Skin of body (tissue), 1 donor: ENCODE measurements at regions not wholly inside any gene's neighbourhood (a gene's known extent, or its start where the extent isn't known, plus 50 kb on each side); places are given as distances from the start of the nearest gene placed in this dataset.
"Not testable (repeated sequence)": the region's sequence is repeated elsewhere in the genome, so short reads cannot be mapped to it uniquely, and the experiment has no call there.

Source experiments
- DNase-seq: peaks from one replicate; lab custom pipeline; 2025; lab: John Stamatoyannopoulos, UW

DNA sequence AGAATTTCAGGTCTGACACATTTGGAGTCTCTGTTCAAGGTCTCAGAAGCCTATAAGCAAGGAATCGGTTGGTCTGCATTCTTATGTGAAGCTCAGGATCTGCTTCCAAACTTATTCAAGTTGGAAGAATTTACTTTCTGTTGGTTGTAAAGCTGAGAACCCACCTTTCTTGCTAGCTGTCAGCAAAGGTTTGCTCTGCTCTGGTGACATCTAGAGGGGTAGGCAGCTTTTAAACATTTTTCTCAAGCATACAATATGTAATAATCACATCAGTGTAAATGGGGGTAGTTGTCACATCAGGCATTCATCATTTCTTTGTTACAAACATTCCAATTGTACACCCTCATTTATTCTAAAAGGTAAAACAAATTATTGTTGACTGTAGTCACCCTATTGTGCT is 935.2 kb downstream of the TRAM1L1 start:
- no peak for DNase-seq

DNA sequence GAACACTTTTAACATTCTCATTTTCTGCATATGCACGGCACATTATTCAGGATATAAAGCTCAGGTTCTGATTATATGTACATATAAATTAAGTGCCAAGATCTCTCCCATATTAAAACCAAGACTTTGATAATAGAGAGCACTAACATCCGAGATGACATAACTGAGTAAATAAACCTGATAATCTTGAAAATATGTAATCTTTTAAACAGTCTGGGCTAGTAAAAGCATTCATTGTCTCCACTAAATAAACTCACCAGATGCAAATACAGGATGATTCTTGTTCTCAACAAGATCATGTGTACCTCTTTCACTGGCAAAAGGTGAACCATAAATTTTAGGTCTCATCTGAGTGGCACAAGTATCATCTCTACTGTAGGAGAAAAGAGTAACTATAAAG is 942.2 kb downstream of the TRAM1L1 start:
- no peak for DNase-seq

DNA sequence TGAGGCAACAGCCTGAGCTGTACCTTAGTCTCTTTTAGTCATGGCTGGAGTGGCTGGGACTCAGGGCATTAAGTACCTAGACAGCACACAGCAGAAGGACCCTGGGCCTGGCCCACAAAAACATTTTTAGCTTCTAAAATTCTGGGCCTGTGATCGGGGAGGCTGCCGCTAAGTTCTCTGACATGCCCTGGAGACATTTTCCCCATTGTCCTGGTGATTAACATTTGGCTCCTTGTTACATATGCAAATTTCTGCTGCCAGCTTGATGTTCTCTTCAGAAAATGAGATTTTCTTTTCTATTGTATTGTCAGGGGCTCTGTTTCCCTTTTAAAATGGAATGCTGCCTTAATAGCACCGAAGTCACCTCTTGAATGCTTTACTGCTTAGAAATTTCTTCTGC is 952.4 kb downstream of the TRAM1L1 start:
- no peak for DNase-seq

DNA sequence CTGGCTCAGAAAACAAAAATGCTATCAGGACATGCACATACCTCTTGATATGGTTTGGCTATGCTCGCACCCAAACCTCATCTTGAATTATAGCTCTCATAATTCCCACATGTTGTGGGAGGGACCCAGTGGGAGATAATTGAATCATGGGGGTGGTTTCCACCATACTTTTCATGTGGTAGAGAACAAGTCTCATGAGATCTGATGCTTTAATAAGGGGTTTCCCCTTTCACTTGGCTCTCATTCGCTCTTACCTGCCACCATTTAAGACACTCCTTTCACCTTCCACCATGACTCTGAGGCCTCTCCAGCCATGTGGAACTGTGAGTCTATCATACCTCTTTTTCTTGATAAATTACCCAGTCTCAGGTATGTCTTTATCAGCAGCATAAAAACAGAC is 958.6 kb downstream of the TRAM1L1 start:
- no peak for DNase-seq

DNA sequence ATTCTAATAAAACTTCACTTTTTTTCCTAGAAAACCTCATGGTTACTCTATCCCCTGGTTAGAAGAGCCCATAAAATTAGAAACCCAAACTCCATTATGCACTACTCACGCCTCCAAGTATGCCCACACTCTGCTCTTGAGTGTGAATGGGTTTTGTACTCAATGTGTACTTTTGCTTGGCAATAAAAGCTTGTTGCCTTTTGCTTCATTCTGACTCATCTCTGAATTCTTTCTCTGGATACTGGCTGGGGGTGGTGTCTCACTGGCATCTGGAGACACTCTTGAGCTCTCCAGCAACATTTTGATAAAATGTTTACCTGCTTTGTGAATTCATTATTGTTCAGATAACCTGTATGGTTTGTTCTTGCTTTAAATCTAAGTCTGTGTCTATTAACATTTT is 963.3 kb downstream of the TRAM1L1 start:
- DNase-seq: no peak

DNA sequence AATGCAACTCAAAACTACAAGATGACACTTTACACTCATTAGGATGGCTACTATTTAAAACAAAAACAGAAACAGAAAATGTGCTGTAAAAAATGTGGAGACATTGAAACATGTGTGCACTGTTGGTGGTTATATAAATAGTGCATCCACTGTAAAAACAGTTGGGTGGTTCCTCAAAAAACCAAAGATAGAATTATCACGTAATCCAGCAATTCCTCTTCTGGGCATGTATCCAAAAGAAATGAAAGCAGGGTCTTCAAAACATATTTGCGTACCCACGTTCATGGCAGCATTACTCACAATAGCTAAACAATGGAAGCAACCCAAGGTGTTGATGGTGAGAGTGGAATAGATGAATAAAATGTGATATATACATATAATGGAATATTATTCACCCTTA is 967.2 kb downstream of the TRAM1L1 start:
- peak; percentile 11 for DNase-seq

DNA sequence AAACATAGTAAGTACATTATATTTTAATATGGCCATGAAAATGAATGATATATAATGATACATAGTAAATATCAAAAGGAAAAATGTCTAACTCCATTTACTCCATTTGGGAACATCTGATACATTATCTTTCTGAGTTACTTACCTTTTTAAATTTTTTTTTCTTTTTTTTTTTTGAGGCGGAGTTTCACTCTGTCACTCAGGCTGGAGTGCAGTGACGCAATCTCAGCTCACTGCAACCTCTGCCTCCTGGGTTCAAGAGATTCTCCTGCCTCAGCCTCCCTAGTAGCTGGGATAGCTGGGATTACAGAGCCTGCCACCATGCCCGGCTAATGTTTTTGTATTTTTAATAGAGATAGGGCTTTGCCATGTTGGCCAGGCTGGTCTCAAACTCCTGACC is 972.5 kb downstream of the TRAM1L1 start:
- DNase-seq: not testable (repeated sequence)

DNA sequence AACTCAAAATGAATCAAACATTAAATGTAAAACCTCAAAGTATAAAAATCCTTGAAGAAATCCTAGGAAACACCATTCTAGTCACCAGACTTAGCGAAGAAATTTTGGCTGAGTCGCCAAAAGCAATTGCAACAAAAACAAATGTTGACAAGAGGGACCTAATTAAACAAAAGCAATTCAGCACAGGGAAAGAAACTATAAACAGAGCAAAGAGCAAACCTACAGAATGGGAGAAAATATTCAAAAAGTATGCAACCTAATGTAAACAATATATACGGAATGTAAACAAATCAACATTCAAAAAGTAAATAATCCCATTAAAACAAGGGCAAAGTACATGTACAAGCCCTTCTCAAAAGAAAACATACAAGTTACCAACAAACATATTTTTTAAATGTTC is 974.7 kb downstream of the TRAM1L1 start:
- DNase-seq: no peak

DNA sequence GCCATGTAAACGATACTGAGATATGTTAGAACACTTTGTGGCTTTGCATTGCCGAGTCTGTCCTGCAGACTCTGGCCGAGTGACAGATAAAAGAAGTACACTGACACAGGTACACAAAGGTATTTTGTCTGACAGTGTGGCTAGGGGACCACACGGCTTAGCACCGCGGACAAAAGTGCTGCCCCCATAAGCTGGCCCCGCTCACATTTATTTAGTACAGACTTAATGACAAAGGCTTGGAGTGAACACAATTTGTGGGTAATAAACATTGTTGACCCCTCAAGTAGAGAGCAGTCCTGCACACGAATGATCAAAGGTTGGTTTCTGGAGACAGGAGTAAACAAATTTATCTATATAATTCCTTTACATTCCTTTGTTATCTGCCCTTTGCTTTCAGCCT is 976.8 kb downstream of the TRAM1L1 start:
- DNase-seq: no peak

DNA sequence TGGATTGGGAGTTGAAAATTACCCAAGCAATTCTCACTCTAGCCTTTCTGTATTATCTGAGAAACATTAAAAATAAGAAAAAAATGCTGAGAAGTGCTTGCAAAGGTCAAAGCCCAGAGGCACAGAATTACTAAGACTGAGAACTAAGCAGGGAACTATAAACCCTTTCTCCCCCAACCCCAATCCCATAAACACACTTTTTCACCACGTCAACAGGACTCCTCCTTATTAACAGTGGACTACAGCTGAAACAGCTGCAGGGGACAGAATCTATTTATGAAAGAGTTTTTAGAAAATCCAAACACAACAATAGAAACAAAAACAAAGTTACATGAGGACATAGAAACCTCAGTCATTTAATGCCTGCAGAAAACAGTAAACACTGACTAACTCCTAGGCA is 984.1 kb downstream of the TRAM1L1 start:
- no peak for DNase-seq

DNA sequence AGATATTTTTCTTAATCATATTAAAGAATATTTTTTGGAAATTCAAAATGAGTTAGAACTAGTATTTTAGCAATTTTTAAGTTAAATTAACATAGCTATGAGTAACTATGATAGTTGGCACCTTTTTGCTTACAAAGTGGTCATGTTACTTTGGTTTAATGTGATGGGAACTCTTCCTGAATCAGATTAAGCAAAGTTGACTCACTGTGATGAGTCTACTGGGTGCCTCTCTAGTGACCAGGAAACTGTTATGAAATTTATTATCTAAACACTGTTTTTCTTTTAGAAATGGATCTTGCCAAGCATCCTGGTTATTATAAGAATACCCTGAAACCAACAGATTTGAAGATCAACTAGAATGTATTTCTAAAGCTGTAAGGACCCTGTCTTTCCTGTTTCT is 985.8 kb downstream of the TRAM1L1 start:
- DNase-seq: no peak

DNA sequence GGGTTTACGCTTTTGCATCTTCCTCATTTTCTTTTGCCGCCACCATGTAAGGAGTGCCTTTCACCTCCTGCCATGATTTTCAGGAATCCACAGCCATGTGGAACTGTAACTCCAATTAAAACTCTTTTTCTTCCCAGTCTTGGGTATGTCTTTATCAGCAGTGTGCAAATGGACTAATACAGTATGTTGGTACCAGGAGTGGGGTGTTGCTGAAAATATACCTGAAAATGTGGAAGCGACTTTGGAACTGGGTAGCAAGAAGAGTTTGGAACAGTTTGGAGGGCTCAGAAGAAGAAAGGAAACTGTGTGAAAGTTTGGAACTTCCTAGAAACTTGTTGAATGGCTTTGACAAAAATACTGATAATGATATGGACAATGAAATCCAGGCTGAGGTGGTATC is 983.9 kb upstream of the NDST4 start:
- DNase-seq: not testable (repeated sequence)

DNA sequence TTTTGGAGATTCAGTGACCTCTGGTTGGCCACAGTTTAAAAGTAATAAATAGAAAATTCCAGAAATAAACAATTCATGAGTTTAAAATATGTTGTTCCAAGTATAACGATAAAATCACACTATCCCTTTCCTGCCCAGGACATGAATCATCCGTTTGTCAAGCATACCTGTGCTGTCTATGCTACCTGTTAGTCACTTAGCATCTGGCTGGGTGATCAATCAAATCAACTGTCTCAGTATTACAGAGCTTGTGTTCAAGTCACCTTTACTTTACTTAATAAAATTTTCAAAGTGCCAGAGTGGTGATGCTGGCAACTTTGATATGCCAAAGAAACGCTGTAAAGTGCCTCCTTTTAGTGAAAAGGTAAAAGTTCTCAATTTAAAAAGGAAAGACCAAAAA is 979.5 kb upstream of the NDST4 start:
- no peak for DNase-seq

DNA sequence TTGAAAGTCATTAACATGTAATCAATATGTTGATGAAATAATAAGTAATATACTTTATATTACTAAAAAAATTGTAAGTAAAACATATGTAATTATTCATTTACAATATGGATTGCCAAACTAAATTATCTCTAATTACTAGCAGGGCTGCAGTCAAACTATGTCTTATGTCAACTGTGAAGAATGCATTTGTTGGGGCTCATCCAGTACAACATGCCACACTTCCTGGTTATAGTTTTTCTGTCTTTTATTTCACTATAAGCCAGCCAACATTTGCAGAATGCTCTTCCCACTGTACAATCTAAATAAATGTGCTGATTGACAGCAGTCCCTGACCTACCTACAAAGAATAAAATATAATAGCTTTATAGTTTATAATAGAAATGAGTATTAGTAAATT is 975.4 kb upstream of the NDST4 start:
- DNase-seq: peak; percentile 79

DNA sequence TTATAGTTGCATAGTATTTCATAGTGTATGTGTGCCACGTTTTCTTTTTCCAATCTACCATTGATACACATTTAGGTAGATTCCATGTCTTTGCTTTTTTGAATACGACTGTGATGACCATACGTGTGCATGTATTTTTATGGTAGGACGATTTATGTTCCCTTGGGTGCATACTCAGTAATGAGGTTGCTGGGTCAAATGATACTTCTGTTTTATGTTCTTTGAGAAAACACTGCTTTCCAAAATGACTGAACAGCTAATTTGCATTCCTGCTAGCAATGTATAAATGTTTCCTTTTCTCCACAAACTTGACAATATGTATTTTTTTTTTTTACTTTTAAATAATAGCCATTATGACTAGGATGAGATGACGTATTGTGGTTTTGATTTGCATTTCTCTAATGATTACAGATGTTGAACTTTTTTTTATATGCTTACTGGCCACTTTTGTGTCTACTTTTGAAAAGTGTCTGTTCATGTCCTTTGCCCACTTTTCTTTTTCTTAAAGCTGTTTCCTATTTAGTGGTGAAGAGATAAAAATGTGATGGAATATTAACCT is 969.5 kb upstream of the NDST4 start:
- no peak for DNase-seq

DNA sequence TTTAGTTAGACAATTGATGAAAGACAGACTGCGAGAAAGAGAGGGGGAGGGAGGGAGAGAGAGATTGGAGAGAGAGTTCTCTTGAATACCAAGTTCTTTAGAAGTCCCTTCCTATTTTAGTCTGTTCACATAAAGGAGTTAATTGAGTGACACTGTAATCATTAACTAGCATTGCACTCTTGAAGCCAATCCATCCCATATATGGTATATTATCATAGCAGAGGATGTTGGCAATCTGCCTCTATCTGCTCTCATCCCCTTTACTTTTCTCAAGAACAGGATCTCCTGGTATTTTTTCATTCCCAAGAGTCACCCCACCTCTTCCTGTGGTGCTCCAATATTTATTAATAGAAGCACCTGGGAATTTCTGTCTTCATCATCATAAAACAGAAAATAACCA is 959.6 kb upstream of the NDST4 start:
- DNase-seq: no peak

DNA sequence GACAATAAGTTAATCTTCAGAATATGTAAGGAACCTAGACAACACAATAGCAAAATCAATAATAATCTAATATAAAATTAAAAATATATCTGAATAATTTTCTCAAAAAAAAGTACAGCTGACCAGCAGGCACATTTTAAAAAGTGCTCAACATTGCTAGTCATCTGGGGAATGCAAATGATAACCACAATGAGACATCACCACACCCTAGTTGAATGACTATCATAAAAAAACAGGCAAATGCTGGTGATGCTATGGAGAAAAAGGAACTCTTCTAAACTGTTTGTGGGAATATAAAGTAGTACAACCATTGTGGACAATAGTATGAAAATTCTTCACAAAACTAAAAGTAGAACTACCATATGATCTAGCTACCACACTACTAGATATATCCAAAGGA is 956.9 kb upstream of the NDST4 start:
- no peak for DNase-seq

DNA sequence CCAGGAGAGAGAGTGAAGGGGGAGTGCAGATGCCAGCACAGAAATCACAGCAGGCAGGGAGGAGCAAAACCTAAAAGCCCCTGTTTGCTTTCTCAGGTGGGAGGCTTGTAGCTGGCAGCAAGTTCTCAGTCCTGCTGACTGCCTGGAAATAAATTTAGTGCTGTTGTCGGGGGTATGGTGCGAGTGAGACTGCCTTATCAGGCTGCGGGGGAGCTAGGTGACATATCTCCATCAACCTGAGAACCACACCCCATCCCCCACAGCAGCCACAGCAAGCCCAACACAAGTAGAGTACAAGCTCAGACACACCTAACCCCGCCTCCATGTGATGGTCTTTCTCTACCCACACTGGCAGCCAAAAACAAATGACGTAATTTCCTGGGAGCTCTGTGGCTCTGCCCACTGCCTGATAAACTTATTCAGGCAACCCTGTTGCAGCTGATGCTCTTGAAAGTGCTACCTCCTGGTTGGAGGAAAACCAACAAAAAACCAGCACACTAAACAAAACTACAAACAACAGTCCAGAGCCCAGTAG is 953.4 kb upstream of the NDST4 start:
- no peak for DNase-seq

DNA sequence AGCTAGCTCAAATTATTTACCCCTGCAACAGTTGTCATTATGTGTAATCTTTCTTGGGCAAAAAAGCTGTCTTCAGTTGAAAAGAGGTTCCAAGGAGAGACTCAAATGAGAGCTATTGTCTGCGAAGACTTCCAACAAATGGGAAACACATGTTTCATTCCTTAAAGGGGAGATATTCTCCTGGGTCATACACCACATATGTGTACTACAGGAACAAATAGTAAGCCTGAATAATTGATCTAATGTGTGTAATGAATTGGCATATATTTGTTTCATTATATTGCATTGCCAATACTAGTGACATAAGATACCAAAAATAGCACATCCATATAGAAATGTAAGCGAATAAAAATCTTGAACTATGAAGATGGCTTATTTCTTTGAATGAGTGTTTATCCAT is 950.9 kb upstream of the NDST4 start:
- DNase-seq: peak; percentile 72

DNA sequence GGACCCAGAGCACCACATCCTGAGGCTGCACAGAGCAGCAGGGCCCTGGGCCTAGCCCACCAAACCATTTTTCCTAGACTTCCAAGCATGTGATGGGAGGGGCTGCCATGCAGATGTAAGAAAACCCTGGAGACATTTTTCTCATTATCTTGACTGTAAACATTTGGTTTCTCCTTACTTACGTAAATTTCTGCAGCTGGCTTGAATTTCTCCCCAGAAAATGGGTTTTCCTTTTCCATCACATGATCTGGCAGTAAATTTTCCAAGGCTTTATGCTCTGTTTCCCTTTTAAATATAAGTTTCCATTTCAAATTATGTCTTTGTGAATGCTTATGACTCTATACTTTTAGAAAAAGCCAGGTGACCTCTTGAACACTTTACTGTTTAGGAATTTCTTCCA is 945.9 kb upstream of the NDST4 start:
- peak; percentile 39 for DNase-seq

DNA sequence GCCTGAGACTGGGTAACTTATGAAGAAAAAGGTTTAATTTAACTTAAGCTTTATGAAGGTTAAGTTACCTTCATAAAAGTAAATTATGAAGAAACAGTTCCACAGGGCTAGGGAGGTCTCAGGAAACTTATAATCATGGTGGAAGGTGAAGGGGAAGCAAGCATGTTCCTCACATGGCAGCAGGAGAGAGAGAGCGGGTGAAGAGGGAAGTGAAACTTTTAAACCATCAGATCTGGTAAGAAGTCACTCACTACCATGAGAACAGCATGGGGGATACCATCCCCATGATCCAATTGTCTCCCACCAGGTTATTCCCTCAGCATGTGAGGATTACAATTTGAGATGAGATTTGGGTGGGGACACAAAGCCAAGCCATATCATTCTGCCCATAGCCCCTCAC is 944.7 kb upstream of the NDST4 start:
- DNase-seq: no peak

DNA sequence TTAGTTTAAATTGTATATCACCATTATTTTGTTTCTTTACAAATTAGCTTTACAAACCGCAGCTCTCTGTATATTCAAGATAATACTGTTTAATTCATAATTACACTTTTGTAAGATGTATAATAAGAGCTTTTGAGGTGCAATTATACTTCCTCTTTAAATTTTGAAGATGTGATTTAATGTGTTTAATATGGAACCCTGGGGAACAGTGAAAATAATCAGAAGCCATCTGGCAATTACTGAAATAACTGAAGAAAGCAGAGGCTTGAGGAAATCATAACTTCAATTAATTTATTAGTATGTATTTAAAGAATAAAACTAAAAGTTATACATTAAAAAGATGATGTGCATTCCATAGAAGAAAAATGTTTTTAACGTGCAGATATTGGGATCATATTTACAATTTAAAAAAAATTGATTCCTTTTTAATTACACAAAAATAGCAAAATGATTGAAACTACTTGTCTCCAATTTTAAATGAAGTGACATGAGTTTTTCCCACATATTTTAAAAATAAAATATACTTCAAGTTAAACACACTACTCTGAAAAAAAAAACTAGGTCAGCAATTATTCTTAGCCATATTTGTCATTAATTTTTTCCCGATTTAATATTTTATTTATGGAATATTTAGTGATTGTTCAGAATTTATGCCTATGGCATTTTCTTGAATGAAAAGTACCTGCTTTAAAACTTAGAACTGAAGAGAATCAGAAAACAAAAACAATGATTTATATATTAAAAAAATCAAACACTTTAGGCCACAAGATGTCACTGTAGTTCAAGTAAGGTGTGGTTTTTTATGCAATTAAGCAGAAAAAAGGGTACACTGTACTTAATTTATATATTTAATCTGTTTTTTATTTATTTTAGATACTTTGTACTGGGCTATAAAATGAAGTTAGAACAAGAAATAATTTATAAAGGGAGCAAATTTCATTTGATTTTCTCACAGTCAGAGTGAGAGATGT is 942.7 kb upstream of the NDST4 start:
- no peak for DNase-seq

DNA sequence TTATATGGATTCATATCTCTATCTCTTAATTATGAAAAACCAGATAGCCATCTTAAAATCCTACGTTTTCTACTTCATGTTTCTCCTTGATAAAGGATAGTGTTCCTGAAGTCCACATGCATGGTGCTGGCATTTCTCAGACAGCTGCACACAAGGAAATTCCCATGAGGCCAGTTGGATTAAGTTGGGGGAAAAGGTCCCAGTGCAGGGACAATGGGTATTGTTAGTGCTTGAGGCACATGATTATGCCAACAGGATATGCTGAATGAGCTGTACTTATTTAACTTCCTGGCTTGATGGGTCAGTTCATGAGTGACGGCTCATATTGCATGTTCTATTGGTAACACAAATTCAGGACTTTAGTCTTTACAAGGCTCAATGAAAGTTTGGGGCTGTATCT is 913.9 kb upstream of the NDST4 start:
- DNase-seq: peak; percentile 14
